ENCODE measurements at regions not wholly inside any gene's neighbourhood (a gene's known extent, or its start where the extent isn't known, plus 50 kb on each side); places are given as distances from the start of the nearest gene placed in this dataset.
A peak's percentile ranks its signal among the peaks of the same experiment; 100 is the strongest.

DNA sequence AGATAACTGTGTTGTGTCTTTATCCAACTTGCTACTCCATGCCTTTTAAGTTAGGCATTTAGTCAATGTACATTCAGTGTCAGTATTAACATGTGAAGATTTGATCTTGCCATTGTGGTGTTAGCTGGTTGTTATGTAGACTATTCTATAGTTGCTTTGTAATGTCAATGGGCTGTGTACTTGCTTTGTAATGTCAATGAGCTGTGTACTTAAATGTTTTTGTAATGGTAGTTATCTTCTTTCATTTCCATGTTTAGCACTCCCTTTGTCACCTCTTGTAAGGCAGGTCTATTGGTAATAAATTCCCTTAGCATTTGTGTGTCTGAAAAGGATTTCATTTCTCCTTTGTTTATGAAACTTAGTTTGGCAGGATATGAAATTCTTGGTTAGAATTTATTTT lies 53.4 kb downstream of the MC4R start:
- no peak for DNase-seq (ENCODE audit: low read depth)
- no peak overlapping the region for H3K4me3 ChIP-seq (ENCODE audit: low read depth, low read length)
- TF ChIP-seq, protein P1, sequence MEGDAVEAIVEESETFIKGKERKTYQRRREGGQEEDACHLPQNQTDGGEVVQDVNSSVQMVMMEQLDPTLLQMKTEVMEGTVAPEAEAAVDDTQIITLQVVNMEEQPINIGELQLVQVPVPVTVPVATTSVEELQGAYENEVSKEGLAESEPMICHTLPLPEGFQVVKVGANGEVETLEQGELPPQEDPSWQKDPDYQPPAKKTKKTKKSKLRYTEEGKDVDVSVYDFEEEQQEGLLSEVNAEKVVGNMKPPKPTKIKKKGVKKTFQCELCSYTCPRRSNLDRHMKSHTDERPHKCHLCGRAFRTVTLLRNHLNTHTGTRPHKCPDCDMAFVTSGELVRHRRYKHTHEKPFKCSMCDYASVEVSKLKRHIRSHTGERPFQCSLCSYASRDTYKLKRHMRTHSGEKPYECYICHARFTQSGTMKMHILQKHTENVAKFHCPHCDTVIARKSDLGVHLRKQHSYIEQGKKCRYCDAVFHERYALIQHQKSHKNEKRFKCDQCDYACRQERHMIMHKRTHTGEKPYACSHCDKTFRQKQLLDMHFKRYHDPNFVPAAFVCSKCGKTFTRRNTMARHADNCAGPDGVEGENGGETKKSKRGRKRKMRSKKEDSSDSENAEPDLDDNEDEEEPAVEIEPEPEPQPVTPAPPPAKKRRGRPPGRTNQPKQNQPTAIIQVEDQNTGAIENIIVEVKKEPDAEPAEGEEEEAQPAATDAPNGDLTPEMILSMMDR (conservative IDR thresholded peaks at IDR 0.05; ENCODE audit: low read depth, low read length), result no peak

DNA sequence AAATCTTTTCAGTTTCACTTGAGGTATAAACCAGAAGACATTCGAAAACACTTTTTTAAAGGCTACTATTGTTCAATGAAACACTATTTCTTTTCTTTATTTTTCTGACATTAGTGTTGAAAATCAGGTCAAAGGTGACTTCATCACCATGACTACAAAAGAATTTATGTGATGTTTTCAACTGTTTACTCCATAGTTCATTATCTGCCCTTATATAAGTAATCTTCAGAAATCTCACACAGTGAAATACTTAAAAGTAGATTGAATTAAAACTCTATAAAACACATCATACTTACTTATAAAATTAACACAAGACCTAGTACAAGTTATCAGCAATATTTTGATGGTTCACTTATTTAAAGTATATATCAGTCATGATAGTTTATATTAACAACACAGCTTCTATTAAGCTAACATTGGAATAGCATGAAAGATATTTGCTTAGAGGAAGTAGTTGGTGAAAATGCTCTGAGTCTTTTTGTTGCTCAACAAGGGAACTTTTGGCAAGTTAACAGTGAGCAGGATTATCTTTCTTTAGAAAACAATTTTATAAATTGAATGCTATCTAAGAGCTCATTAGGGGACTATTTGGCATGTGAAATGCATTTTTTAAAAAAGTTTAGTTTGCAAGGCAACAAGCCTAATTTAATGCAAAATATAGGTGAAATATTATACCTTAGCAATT lies 60.8 kb downstream of the MC4R start:
- no peak overlapping the region for H3K4me3 ChIP-seq (ENCODE audit: low read depth, low read length)
- DNase-seq (ENCODE audit: low read depth), result no peak
- TF ChIP-seq, protein P1 (conservative IDR thresholded peaks at IDR 0.05; ENCODE audit: low read depth, low read length), result no peak

DNA sequence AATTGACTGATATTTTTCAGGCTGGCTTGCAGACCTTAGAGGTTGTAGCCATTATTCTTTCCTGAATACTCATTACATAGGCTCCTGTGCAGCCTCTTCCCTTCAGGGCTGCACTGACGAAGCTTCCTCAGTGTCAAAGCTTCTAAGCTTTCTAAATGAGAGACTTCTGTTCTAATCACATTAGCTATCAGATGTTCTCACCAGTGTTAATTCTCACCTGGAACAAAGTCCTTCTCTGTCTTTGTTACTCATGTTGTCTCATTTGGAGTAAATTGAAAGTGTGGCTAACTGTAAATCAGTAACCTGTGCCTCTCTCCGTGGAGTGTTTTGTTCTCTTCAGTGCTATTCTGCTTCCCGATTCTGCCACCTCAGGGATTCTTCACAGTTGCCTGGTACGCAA lies 76.9 kb downstream of the MC4R start:
- TF ChIP-seq, protein P1 (conservative IDR thresholded peaks at IDR 0.05; ENCODE audit: low read depth, low read length), result no peak
- DNase-seq (ENCODE audit: low read depth), result no peak
- no peak overlapping the region for H3K4me3 ChIP-seq (ENCODE audit: low read depth, low read length)

DNA sequence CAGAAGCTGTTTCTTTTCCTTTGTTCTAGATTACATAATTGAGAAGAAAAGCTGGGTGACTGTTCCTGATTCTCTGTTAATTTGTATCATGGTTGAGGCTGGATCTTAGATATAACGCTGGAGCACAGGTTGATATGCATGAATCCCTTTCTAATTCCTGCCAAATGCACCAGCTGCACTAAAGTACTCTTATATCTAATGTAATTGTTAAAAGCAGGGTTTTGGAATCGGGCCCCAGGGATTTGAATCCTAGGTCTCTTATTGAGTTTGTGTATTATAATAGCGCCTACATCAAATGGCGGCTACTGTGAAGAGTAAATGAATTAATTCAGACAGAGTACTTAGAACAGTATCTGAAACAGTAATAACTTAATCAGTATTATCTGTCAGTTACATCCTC lies 80.4 kb downstream of the MC4R start:
- H3K4me3 ChIP-seq (ENCODE audit: low read depth, low read length), result no peak overlapping the region
- TF ChIP-seq, protein P1 (conservative IDR thresholded peaks at IDR 0.05; ENCODE audit: low read depth, low read length), result no peak
- DNase-seq (ENCODE audit: low read depth), result no peak

DNA sequence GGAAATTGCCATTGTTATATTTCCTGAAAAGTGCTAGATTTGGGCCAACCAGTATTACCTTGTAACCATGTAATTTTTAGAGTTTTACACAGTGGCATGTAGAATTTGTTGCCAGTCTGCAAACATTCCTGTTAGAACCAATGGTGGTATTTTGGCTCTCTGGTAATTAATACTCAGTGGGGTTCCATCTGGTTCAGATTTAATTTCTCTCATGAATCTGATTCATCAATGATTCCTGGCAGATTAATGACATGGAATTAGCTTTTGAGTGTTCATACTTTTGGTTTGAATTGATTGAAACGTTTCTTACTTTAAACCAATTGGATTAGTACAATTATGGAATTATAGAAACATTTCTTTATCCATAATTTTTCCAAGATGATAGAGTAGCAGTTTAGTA lies 93.2 kb downstream of the MC4R start:
- TF ChIP-seq, protein P1 (conservative IDR thresholded peaks at IDR 0.05; ENCODE audit: low read depth, low read length), result no peak
- DNase-seq (ENCODE audit: low read depth), result no peak
- H3K4me3 ChIP-seq (ENCODE audit: low read depth, low read length), result no peak overlapping the region

DNA sequence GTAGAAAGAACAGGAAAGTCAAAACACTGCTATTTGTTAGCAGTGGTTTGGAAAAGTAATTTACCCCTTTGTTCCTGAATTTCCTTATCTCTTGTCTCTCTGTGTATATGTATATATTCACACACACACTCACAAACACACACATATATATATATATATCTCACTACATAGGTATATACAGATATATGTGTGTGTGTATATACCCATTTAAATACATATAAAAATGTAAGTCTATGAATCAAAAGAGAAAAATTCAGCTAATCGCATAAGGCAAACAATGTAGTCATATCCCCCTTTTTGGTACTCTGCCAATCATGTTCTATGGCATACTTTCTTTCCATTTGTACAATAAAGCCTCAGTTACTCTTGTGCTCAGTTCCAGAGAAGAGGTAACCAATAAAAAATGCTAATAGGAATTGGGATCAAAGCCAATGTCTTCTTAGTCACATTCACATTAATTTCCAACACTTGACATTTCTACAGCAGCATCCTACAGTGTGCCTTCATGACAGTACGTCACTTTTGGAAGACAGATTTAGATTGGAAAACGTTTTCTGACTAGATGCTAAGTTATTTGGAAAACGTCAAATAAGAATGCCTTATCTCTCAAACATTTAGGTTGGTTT lies 94.6 kb downstream of the MC4R start:
- TF ChIP-seq, protein P1 (conservative IDR thresholded peaks at IDR 0.05; ENCODE audit: low read depth, low read length), result no peak
- H3K4me3 ChIP-seq (ENCODE audit: low read depth, low read length), result no peak overlapping the region
- peak; percentile 52 for DNase-seq (ENCODE audit: low read depth)

Data from choroid plexus epithelial cell (primary cell).